HCT116 (cell line): ENCODE measurements at regions not wholly inside any gene's neighbourhood (a gene's known extent, or its start where the extent isn't known, plus 50 kb on each side); places are given as distances from the start of the nearest gene placed in this dataset.

ENCODE experiments used
- ATAC-seq: fragments of 200-7000 bp; cut with Tn5 transposase; 2 replicates; pipeline ENCODE4 v1.9.1; 2020; ENCODE audit warnings: mild to moderate bottlenecking, moderate library complexity
- BruUV-seq: library from RNA; stranded (reverse); fragments of 400-500 nt; replicated peaks from 2 replicates; lab custom pipeline; 2021; lab: Mats Ljungman, UMichigan
- CTCF ChIA-PET: fragments of 300-600 bp; sonication (Branson Sonifier 250); formaldehyde crosslinking; loops from one replicate; lab custom pipeline; 2021; ENCODE audit warnings: antibody characterized with exemption; lab: Charles Lee
- POLR2A ChIA-PET: fragments of 300-600, 350-600 bp; sonication (Branson Sonifier 250); formaldehyde crosslinking; loops from one replicate; lab custom pipeline; 2021; ENCODE audit warnings: antibody characterized with exemption; lab: Charles Lee
- RAD21 ChIA-PET, 2 experiments: fragments of 300-600 bp; sonication (Branson Sonifier 250); formaldehyde crosslinking; loops; one replicate each; lab custom pipeline; 2023; ENCODE audit warnings: low total read pairs in 2 of 2; ENCODE audit not compliant: uncharacterized antibody in 2 of 2, unreplicated experiment in 2 of 2, low non-redundant PET in 1 of 2; lab: Charles Lee
- DNase-seq: peaks from one replicate; pipeline ENCODE4 v3.0.0-alpha.2; 2010; ENCODE audit warnings: low read depth, low spot score
- H2AFZ ChIP-seq: fragments of 200-600 bp; shearing (Covaris generic), sonication (generic); 2 replicates; pipeline ENCODE4 v1.6.1; 2017; ENCODE audit warnings: low read depth, mixed run types, mixed read lengths, antibody characterized with exemption, low read length; ENCODE audit not compliant: poor library complexity, severe bottlenecking
- H3K27ac ChIP-seq: 2 replicates; pipeline ENCODE4 v1.5.1; 2012; ENCODE audit warnings: low read depth, low read length
- H3K27me3 ChIP-seq: fragments of 200-600 bp; sonication (generic); 2 replicates; pipeline ENCODE4 v1.6.1; 2016; ENCODE audit warnings: mixed run types, low read length, mixed read lengths; ENCODE audit not compliant: insufficient read depth
- H3K36me3 ChIP-seq, 2 experiments: fragments of 200-500 bp in 1 of 2; fragments of 200-600 bp in 1 of 2; sonication (Bioruptor generic) in 1 of 2; sonication (generic) in 1 of 2; 2 replicates each; pipeline versions ENCODE4 v1.5.1 to v1.6.1; 2014 to 2016; ENCODE audit warnings: low read length in 2 of 2, inconsistent platforms in 1 of 2, mixed read lengths in 1 of 2, mixed run types in 1 of 2; ENCODE audit not compliant: insufficient read depth in 2 of 2, control insufficient read depth in 1 of 2
- H3K4me1 ChIP-seq, 2 experiments: fragments of 200-600 bp in 1 of 2; sonication (generic) in 1 of 2; 2 replicates each; pipeline versions ENCODE4 v1.5.1 to v1.6.1; 2012 to 2017; ENCODE audit warnings: low read length in 2 of 2, inconsistent platforms in 1 of 2, mild to moderate bottlenecking in 1 of 2, mixed read lengths in 1 of 2, mixed run types in 1 of 2, moderate library complexity in 1 of 2; ENCODE audit not compliant: insufficient read depth in 2 of 2, control insufficient read depth in 1 of 2
- H3K4me2 ChIP-seq: fragments of 200-600 bp; sonication (generic); 2 replicates; pipeline ENCODE4 v1.6.1; 2017; ENCODE audit warnings: mixed run types, low read length, mixed read lengths
- H3K4me3 ChIP-seq, 2 experiments: fragments of 200-600 bp in 1 of 2; sonication (generic) in 1 of 2; replicated peaks in 1 of 2; 2 replicates each; pipeline ENCODE4 v1.5.1; 2011 to 2016; ENCODE audit warnings: low read length in 2 of 2, control low read depth in 1 of 2, low read depth in 1 of 2, mild to moderate bottlenecking in 1 of 2, mixed read lengths in 1 of 2, mixed run types in 1 of 2
- H3K79me2 ChIP-seq: fragments of 200-600 bp; sonication (generic); 2 replicates; pipeline ENCODE4 v1.6.1; 2017; ENCODE audit warnings: mild to moderate bottlenecking, mixed run types, low read length, moderate library complexity, mixed read lengths; ENCODE audit not compliant: insufficient read depth
- H3K9ac ChIP-seq: fragments of 200-600 bp; sonication (generic); 2 replicates; pipeline ENCODE4 v1.6.1; 2016; ENCODE audit warnings: low read length, mixed read lengths
- H3K9me2 ChIP-seq: fragments of 200-600 bp; sonication (generic), shearing (Covaris generic); 2 replicates; pipeline ENCODE4 v1.6.1; 2017; ENCODE audit warnings: mixed run types, mild to moderate bottlenecking, moderate library complexity; ENCODE audit not compliant: insufficient read depth
- H3K9me3 ChIP-seq, 2 experiments: fragments of 200-500 bp in 1 of 2; fragments of 200-600 bp in 1 of 2; sonication (Bioruptor generic) in 1 of 2; sonication (generic) in 1 of 2; 2 replicates each; pipeline ENCODE4 v1.6.1; 2014 to 2017; ENCODE audit warnings: low read length in 2 of 2, mixed read lengths in 2 of 2, inconsistent platforms in 1 of 2, low read depth in 1 of 2, mild to moderate bottlenecking in 1 of 2, mixed run types in 1 of 2, moderate library complexity in 1 of 2; ENCODE audit not compliant: control insufficient read depth in 1 of 2, insufficient read depth in 1 of 2
- H4K20me1 ChIP-seq: fragments of 200-600 bp; sonication (generic), shearing (Covaris generic); 2 replicates; pipeline ENCODE4 v1.6.1; 2017; ENCODE audit warnings: mixed run types, mild to moderate bottlenecking, moderate library complexity; ENCODE audit not compliant: insufficient read depth
- ATF3 ChIP-seq: IDR thresholded peaks from 2 replicates; pipeline ENCODE4 v1.6.1; 2012
- CEBPB ChIP-seq: IDR thresholded peaks from 2 replicates; pipeline ENCODE4 v1.6.1; 2012; ENCODE audit warnings: low read depth
- ELF1 ChIP-seq: IDR thresholded peaks from 2 replicates; pipeline ENCODE4 v1.6.1; 2012; ENCODE audit warnings: low read depth, borderline replicate concordance
- EZH2 ChIP-seq: fragments of 200-600 bp; sonication (generic); IDR thresholded peaks from 2 replicates; pipeline ENCODE4 v1.6.1; 2017; ENCODE audit warnings: antibody characterized with exemption, mixed run types
- FOSL1 ChIP-seq: IDR thresholded peaks from 2 replicates; pipeline ENCODE4 v1.6.1; 2012; ENCODE audit warnings: low read depth
- MAX ChIP-seq: IDR thresholded peaks from 2 replicates; pipeline ENCODE4 v1.6.1; 2012
- POLR2A ChIP-seq: IDR thresholded peaks from 2 replicates; pipeline ENCODE4 v1.7.0; 2011; ENCODE audit warnings: borderline replicate concordance; ENCODE audit not compliant: insufficient read depth, insufficient read length; ENCODE audit errors: extremely low read depth
- RAD21 ChIP-seq: IDR thresholded peaks from 2 replicates; pipeline ENCODE4 v1.6.1; 2012; ENCODE audit warnings: low read depth, mild to moderate bottlenecking
- SIN3A ChIP-seq: IDR thresholded peaks from 2 replicates; pipeline ENCODE4 v1.6.1; 2012; ENCODE audit warnings: low read depth
- SP1 ChIP-seq: IDR thresholded peaks from 2 replicates; pipeline ENCODE4 v1.6.1; 2012; ENCODE audit warnings: low read depth
- TCF7L2 ChIP-seq: IDR thresholded peaks from 2 replicates; pipeline ENCODE4 v1.7.0; 2011; ENCODE audit warnings: borderline replicate concordance, inconsistent platforms; ENCODE audit not compliant: insufficient read depth, insufficient read length; ENCODE audit errors: extremely low read depth
- ZNF274 ChIP-seq: fragments of 200-500 bp; sonication (Bioruptor generic); IDR thresholded peaks from 2 replicates; pipeline ENCODE4 v1.6.1; 2014; ENCODE audit warnings: mild to moderate bottlenecking, low read depth, low read length, inconsistent platforms
- intact Hi-C: fragments of 100-400 bp; cut with micrococcal nuclease; formaldehyde crosslinking; loops from 2 replicates; pipeline ENCODE4 v1.10.0; 2022

GRCh38 chr14:29271669-29272068, 505.1 kb downstream of the FOXG1 start:
- ATAC-seq, result no peak
- CTCF ChIA-PET, result no interaction called here

DNA sequence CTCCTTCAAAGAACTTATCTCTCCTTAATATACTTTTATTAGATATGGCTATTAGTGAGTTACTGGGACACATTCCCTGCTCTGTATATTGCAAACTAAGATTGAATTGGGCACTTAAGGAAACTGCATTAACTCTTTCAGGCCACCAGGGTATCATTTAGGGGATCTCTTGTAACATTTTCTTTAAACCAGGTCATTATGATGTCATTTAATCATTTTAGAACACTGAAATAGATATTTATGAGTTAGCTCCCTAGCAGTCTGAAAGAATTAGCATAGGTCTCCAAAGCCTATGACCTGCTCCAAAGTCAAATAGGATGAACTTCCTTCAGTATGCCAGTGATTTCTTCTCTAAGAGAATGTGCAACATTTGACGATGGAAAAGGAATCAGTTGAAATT, 506.9 kb downstream of the FOXG1 start:
- H3K36me3 ChIP-seq, result no peaks in the 10 kb centered on the region
- DNase-seq, result no peak
- H3K27me3 ChIP-seq, result no peaks in the 10 kb centered on the region
- H3K79me2 ChIP-seq, result no peaks in the 10 kb centered on the region
- no peak for ATAC-seq
- intact Hi-C loops, result no loop called here
- no peaks in the 10 kb centered on the region for H4K20me1 ChIP-seq
- ChIA-PET RAD21 (no interaction called here), CTCF (no interaction called here)
- peaks cover 16 to 22% of the 10 kb centered on the region in 2 experiments; a peak in 2 of 4 replicates for H3K9me3 ChIP-seq
- H2AFZ ChIP-seq, result no peak overlapping the region
- no TSS peak for BruUV-seq
- no peaks in the 10 kb centered on the region for H3K4me1 ChIP-seq
- H3K9me2 ChIP-seq, result no peaks in the 10 kb centered on the region
- no peak overlapping the region for H3K4me3 ChIP-seq
- H3K27ac ChIP-seq, result no peak overlapping the region
- H3K9ac ChIP-seq, result no peak overlapping the region
- H3K4me2 ChIP-seq, result no peak overlapping the region
- TF ChIP-seq ELF1, result no peak
- no peak for TF ChIP-seq POLR2A
- TF ChIP-seq EZH2, result no peak
- TF ChIP-seq MAX, result no peak
- no peak for TF ChIP-seq CEBPB
- TF ChIP-seq SP1, result no peak
- no peak for TF ChIP-seq SIN3A
- no peak for TF ChIP-seq ZNF274
- TF ChIP-seq, all 23 proteins: peak for 0
- POLR2A ChIA-PET, result no interaction called here

More at GRCh38 chr14:29271669-29272068, 505.1 kb downstream of the FOXG1 start:
- Histone ChIP-seq H3K4me3 (no peak overlapping the region), H2AFZ (no peak overlapping the region), H3K4me2 (no peak overlapping the region), H3K27me3 (no peaks in the 10 kb centered on the region), H3K9me2 (no peaks in the 10 kb centered on the region), H3K36me3 (no peaks in the 10 kb centered on the region), H3K4me1 (no peaks in the 10 kb centered on the region), H3K27ac (no peak overlapping the region), H3K79me2 (no peaks in the 10 kb centered on the region), H3K9me3 (peaks cover 7 to 12% of the 10 kb centered on the region in 2 experiments; a peak in 2 of 4 replicates), H4K20me1 (no peaks in the 10 kb centered on the region), H3K9ac (no peak overlapping the region)
- RAD21 ChIA-PET, result no interaction called here
- POLR2A ChIA-PET, result no interaction called here
- no peak for DNase-seq
- TF ChIP-seq FOSL1, result no peak
- TF ChIP-seq ATF3, result no peak
- TF ChIP-seq RAD21, result no peak
- TF ChIP-seq TCF7L2, result no peak
- TF ChIP-seq EZH2, result no peak
- intact Hi-C loops, result no loop called here
- BruUV-seq, result no TSS peak
